ENCODE measurements at regions not wholly inside any gene's neighbourhood (a gene's known extent, or its start where the extent isn't known, plus 50 kb on each side); places are given as distances from the start of the nearest gene placed in this dataset.

DNA sequence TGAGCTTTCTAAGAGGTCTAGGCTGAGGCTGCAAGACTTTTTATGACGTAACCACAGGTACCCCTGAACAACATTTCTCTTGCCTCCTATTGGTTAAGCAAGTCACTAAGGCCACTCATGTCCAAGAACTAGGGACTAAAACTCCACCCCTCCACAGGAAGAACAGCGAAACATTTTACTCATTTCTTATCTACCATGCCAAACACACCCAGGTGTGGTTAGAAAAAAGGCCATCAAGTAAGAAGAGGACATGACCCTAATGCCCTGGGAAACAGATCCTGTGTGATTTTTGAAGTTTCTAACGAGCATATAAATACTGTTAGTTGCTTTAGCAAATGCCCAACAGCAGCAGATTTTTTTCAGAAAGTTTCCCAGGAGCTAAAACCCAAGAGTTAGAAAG, 282.4 kb upstream of the DYNLRB2 start:
- no peak overlapping the region for H3K27ac ChIP-seq (replicated peaks; ENCODE audit: low read length)
- no peak overlapping the region for H3K4ac ChIP-seq (ENCODE audit: low read length)
- no peak overlapping the region for H3K4me2 ChIP-seq (ENCODE audit: insufficient read depth, low read length, poor library complexity, severe bottlenecking)
- no peak overlapping the region for H2AK5ac ChIP-seq (ENCODE audit: low read depth, low read length)
- no peak overlapping the region for H2BK12ac ChIP-seq (ENCODE audit: low read length)
- H3K79me1 ChIP-seq (ENCODE audit: low read depth, low read length), result no peaks in the 10 kb centered on the region
- no peaks in the 10 kb centered on the region for H3K9me3 ChIP-seq (replicated peaks in 1 of 2; ENCODE audit: control insufficient read depth in 2 of 2, insufficient read depth in 1 of 2, low read depth in 1 of 2, low read length in 2 of 2)
- no CpG with 5 or more reads among the region's 3 CpGs for WGBS, 2 donors (ENCODE audit: extremely low coverage in 2 of 2, insufficient read length in 2 of 2, insufficient replicate concordance in 1 of 2)
- DNase-seq (ENCODE audit: low spot score), result no peak
- no peak overlapping the region for H4K91ac ChIP-seq (ENCODE audit: low read depth, low read length, poor library complexity)
- H4K8ac ChIP-seq (ENCODE audit: low read depth, low read length), result no peak overlapping the region
- no peaks in the 10 kb centered on the region for H3K27me3 ChIP-seq (ENCODE audit: control insufficient read depth in 3 of 3, insufficient read depth in 3 of 3, low read depth in 1 of 3, low read length in 3 of 3)
- no peak overlapping the region for H3K14ac ChIP-seq (ENCODE audit: low read length)
- no peak overlapping the region for H2BK120ac ChIP-seq (ENCODE audit: low read depth, low read length)
- no peak overlapping the region for H3K4me3 ChIP-seq (ENCODE audit: low read length in 2 of 2)
- no peak overlapping the region for H2BK15ac ChIP-seq (ENCODE audit: low read length)
- H3K36me3 ChIP-seq (replicated peaks in 1 of 2; ENCODE audit: control insufficient read depth in 2 of 2, insufficient read depth in 2 of 2, low read length in 2 of 2), result no peaks in the 10 kb centered on the region
- H3K23ac ChIP-seq (ENCODE audit: low read depth, low read length, poor library complexity), result no peak overlapping the region
- peaks cover 0 to 21% of the 10 kb centered on the region in 2 donors for H3K4me1 ChIP-seq (ENCODE audit: control insufficient read depth in 2 of 2, insufficient read depth in 1 of 2, low read depth in 1 of 2, low read length in 2 of 2)
- H3K9ac ChIP-seq (ENCODE audit: low read depth, low read length, poor library complexity), result no peak overlapping the region
- H2AFZ ChIP-seq (ENCODE audit: low read length), result no peak overlapping the region
- H3K18ac ChIP-seq (ENCODE audit: low read length), result no peak overlapping the region
- H2BK5ac ChIP-seq (ENCODE audit: low read length), result no peak overlapping the region

DNA sequence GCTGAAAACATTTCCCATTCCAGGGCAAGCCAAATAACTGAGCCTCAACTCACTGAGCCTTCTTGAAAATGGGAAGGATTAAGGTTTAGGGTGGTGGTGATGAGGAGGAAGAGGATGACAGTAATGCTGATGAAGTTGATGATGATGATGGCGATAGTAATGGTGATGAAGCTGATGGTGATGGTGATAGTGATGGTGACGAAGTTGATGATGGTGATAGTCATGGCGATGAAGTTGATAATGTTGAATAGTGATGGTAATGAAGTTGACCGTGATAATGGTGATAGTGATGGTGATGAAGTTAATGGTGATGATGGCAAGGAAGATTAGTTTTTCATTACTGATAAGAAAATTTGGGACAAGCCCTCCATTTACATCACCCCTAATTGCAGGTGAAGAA, 285.8 kb upstream of the DYNLRB2 start:
- Histone ChIP-seq H3K18ac (ENCODE audit: low read length) (no peak overlapping the region), H2BK120ac (ENCODE audit: low read depth, low read length) (no peak overlapping the region), H2BK15ac (ENCODE audit: low read length) (no peak overlapping the region), H3K27me3 (ENCODE audit: control insufficient read depth in 3 of 3, insufficient read depth in 3 of 3, low read depth in 1 of 3, low read length in 3 of 3) (no peaks in the 10 kb centered on the region), H3K4me1 (ENCODE audit: control insufficient read depth in 2 of 2, insufficient read depth in 1 of 2, low read depth in 1 of 2, low read length in 2 of 2) (peaks cover 0 to 8% of the 10 kb centered on the region in 2 donors), H3K4ac (ENCODE audit: low read length) (no peak overlapping the region), H3K36me3 (replicated peaks in 1 of 2; ENCODE audit: control insufficient read depth in 2 of 2, insufficient read depth in 2 of 2, low read length in 2 of 2) (no peaks in the 10 kb centered on the region), H3K23ac (ENCODE audit: low read depth, low read length, poor library complexity) (no peak overlapping the region), H4K91ac (ENCODE audit: low read depth, low read length, poor library complexity) (no peak overlapping the region), H2AFZ (ENCODE audit: low read length) (no peak overlapping the region), H3K14ac (ENCODE audit: low read length) (no peak overlapping the region), H2BK5ac (ENCODE audit: low read length) (no peak overlapping the region), H4K8ac (ENCODE audit: low read depth, low read length) (no peak overlapping the region), H3K27ac (replicated peaks; ENCODE audit: low read length) (no peak overlapping the region), H3K4me3 (ENCODE audit: low read length in 2 of 2) (no peak overlapping the region), H3K4me2 (ENCODE audit: insufficient read depth, low read length, poor library complexity, severe bottlenecking) (no peak overlapping the region), H3K79me1 (ENCODE audit: low read depth, low read length) (no peaks in the 10 kb centered on the region), H3K9me3 (replicated peaks in 1 of 2; ENCODE audit: control insufficient read depth in 2 of 2, insufficient read depth in 1 of 2, low read depth in 1 of 2, low read length in 2 of 2) (no peaks in the 10 kb centered on the region), H2BK12ac (ENCODE audit: low read length) (no peak overlapping the region), H3K9ac (ENCODE audit: low read depth, low read length, poor library complexity) (peak overlapping the region; percentile 36), H2AK5ac (ENCODE audit: low read depth, low read length) (no peak overlapping the region)
- no peak for DNase-seq (ENCODE audit: low spot score)
- WGBS, 2 donors (ENCODE audit: extremely low coverage in 2 of 2, insufficient read length in 2 of 2, insufficient replicate concordance in 1 of 2), result 100% methylated on average over 2 to 4 of the region's 4 CpGs

DNA sequence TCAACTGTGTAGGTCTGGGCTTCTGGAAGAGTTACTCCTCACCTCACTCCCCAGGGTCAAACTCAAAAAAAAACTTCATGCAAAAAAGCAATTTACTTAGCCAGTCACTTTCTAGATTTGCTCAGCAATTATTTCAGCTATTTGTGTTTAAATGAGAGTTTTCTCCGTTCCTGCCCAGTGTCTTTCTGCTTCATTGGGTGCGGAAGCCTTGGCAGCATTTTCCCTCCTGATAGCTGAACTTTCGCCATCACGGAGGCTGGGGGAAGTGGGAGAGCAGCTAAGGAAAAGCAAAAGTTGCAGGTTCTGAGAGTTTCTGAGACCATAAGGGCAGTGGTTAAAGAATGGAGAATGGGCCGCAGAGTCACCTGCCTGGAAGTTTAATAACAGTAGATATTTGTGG, 287.1 kb upstream of the DYNLRB2 start:
- Histone ChIP-seq H3K18ac (ENCODE audit: low read length) (no peak overlapping the region), H4K91ac (ENCODE audit: low read depth, low read length, poor library complexity) (no peak overlapping the region), H3K27ac (replicated peaks; ENCODE audit: low read length) (no peak overlapping the region), H3K9ac (ENCODE audit: low read depth, low read length, poor library complexity) (no peak overlapping the region), H3K36me3 (replicated peaks in 1 of 2; ENCODE audit: control insufficient read depth in 2 of 2, insufficient read depth in 2 of 2, low read length in 2 of 2) (no peaks in the 10 kb centered on the region), H3K9me3 (replicated peaks in 1 of 2; ENCODE audit: control insufficient read depth in 2 of 2, insufficient read depth in 1 of 2, low read depth in 1 of 2, low read length in 2 of 2) (no peaks in the 10 kb centered on the region), H2BK15ac (ENCODE audit: low read length) (no peak overlapping the region), H4K8ac (ENCODE audit: low read depth, low read length) (no peak overlapping the region), H3K27me3 (ENCODE audit: control insufficient read depth in 3 of 3, insufficient read depth in 3 of 3, low read depth in 1 of 3, low read length in 3 of 3) (no peaks in the 10 kb centered on the region), H2BK5ac (ENCODE audit: low read length) (no peak overlapping the region), H3K4me2 (ENCODE audit: insufficient read depth, low read length, poor library complexity, severe bottlenecking) (no peak overlapping the region), H3K4me1 (ENCODE audit: control insufficient read depth in 2 of 2, insufficient read depth in 1 of 2, low read depth in 1 of 2, low read length in 2 of 2) (peaks cover 0 to under 1% of the 10 kb centered on the region in 2 donors), H3K4me3 (ENCODE audit: low read length in 2 of 2) (no peak overlapping the region), H2AK5ac (ENCODE audit: low read depth, low read length) (no peak overlapping the region), H2BK12ac (ENCODE audit: low read length) (no peak overlapping the region), H2AFZ (ENCODE audit: low read length) (no peak overlapping the region), H3K79me1 (ENCODE audit: low read depth, low read length) (no peaks in the 10 kb centered on the region), H3K14ac (ENCODE audit: low read length) (no peak overlapping the region), H3K23ac (ENCODE audit: low read depth, low read length, poor library complexity) (no peak overlapping the region), H2BK120ac (ENCODE audit: low read depth, low read length) (no peak overlapping the region), H3K4ac (ENCODE audit: low read length) (no peak overlapping the region)
- no peak for DNase-seq (ENCODE audit: low spot score)
- WGBS, 2 donors (ENCODE audit: extremely low coverage in 2 of 2, insufficient read length in 2 of 2, insufficient replicate concordance in 1 of 2), result no CpG with 5 or more reads among the region's 5 CpGs

DNA sequence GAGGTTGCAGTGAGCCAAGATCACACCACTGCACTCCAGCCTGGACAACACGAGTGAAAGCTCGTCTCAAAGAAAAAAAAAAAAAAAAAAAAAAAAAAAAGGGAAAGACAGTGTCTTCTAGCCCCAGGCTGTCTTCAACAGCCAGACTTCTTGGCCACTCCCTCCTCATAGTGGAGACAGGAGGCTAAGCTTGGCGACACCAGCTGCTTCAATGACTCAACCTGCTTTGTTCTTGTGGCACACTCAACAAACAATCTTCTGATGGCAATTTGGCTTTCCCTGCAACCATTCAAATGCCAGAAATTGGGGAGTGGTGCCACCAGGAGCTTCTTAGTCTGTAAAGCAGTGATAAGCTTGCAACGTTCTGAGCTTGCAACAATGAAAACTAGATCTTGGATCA, 290.4 kb upstream of the DYNLRB2 start:
- no peak overlapping the region for H4K91ac ChIP-seq (ENCODE audit: low read depth, low read length, poor library complexity)
- H2BK15ac ChIP-seq (ENCODE audit: low read length), result no peak overlapping the region
- no CpG with 5 or more reads among the region's 4 CpGs for WGBS, 2 donors (ENCODE audit: extremely low coverage in 2 of 2, insufficient read length in 2 of 2, insufficient replicate concordance in 1 of 2)
- H3K4me1 ChIP-seq (ENCODE audit: control insufficient read depth in 2 of 2, insufficient read depth in 1 of 2, low read depth in 1 of 2, low read length in 2 of 2), result no peaks in the 10 kb centered on the region
- no peaks in the 10 kb centered on the region for H3K36me3 ChIP-seq (replicated peaks in 1 of 2; ENCODE audit: control insufficient read depth in 2 of 2, insufficient read depth in 2 of 2, low read length in 2 of 2)
- H3K14ac ChIP-seq (ENCODE audit: low read length), result no peak overlapping the region
- no peak overlapping the region for H3K23ac ChIP-seq (ENCODE audit: low read depth, low read length, poor library complexity)
- no peak overlapping the region for H2AFZ ChIP-seq (ENCODE audit: low read length)
- H3K4me3 ChIP-seq (ENCODE audit: low read length in 2 of 2), result no peak overlapping the region
- H2AK5ac ChIP-seq (ENCODE audit: low read depth, low read length), result no peak overlapping the region
- no peak overlapping the region for H2BK120ac ChIP-seq (ENCODE audit: low read depth, low read length)
- H3K4me2 ChIP-seq (ENCODE audit: insufficient read depth, low read length, poor library complexity, severe bottlenecking), result no peak overlapping the region
- H3K27ac ChIP-seq (replicated peaks; ENCODE audit: low read length), result no peak overlapping the region
- no peak for DNase-seq (ENCODE audit: low spot score)
- no peak overlapping the region for H2BK12ac ChIP-seq (ENCODE audit: low read length)
- no peak overlapping the region for H3K9ac ChIP-seq (ENCODE audit: low read depth, low read length, poor library complexity)
- H3K27me3 ChIP-seq (ENCODE audit: control insufficient read depth in 3 of 3, insufficient read depth in 3 of 3, low read depth in 1 of 3, low read length in 3 of 3), result no peaks in the 10 kb centered on the region
- no peak overlapping the region for H3K18ac ChIP-seq (ENCODE audit: low read length)
- no peak overlapping the region for H3K4ac ChIP-seq (ENCODE audit: low read length)
- no peaks in the 10 kb centered on the region for H3K79me1 ChIP-seq (ENCODE audit: low read depth, low read length)
- no peak overlapping the region for H2BK5ac ChIP-seq (ENCODE audit: low read length)
- H4K8ac ChIP-seq (ENCODE audit: low read depth, low read length), result no peak overlapping the region
- H3K9me3 ChIP-seq (replicated peaks in 1 of 2; ENCODE audit: control insufficient read depth in 2 of 2, insufficient read depth in 1 of 2, low read depth in 1 of 2, low read length in 2 of 2), result no peaks in the 10 kb centered on the region

All from neuronal stem cell (in vitro differentiated cells).